ENCODE measurements at regions not wholly inside any gene's neighbourhood (a gene's known extent, or its start where the extent isn't known, plus 50 kb on each side); places are given as distances from the start of the nearest gene placed in this dataset.

DNA sequence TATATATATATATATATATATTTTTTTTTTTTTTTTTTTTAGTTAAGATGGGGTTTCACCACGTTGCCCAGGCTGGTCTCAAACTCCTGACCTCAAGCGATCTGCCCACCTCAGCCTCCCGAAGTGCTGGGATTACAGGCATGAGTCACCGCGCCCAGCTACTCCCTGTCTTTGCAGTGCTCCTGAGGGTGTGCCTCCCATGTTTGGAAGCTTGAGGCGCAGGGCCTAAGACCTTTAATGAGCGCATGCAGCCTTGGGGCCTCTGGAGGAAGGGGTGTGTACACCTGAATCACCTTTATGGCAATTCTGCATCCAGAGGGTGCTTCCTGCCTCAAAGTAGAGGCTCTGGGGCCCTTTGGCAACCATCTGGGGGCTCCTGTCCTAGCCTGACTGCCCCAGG, 219.4 kb upstream of the CIBAR2 start:
- Histone ChIP-seq H3K36me3 (no peaks in the 10 kb centered on the region), H3K4me3 (ENCODE audit: low read depth in 1 of 2, low read length in 1 of 2) (no peak overlapping the region), H3K4me1 (ENCODE audit: control insufficient read depth in 1 of 2, insufficient read depth in 1 of 2, low read depth in 1 of 2, low read length in 1 of 2) (no peaks in the 10 kb centered on the region), H3K9me3 (no peaks in the 10 kb centered on the region), H3K27me3 (peaks cover 93% of the 10 kb centered on the region), H3K27ac (no peak overlapping the region)
- TF ChIP-seq, protein P1, sequence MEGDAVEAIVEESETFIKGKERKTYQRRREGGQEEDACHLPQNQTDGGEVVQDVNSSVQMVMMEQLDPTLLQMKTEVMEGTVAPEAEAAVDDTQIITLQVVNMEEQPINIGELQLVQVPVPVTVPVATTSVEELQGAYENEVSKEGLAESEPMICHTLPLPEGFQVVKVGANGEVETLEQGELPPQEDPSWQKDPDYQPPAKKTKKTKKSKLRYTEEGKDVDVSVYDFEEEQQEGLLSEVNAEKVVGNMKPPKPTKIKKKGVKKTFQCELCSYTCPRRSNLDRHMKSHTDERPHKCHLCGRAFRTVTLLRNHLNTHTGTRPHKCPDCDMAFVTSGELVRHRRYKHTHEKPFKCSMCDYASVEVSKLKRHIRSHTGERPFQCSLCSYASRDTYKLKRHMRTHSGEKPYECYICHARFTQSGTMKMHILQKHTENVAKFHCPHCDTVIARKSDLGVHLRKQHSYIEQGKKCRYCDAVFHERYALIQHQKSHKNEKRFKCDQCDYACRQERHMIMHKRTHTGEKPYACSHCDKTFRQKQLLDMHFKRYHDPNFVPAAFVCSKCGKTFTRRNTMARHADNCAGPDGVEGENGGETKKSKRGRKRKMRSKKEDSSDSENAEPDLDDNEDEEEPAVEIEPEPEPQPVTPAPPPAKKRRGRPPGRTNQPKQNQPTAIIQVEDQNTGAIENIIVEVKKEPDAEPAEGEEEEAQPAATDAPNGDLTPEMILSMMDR (IDR thresholded peaks at IDR 0.05), result no peak

DNA sequence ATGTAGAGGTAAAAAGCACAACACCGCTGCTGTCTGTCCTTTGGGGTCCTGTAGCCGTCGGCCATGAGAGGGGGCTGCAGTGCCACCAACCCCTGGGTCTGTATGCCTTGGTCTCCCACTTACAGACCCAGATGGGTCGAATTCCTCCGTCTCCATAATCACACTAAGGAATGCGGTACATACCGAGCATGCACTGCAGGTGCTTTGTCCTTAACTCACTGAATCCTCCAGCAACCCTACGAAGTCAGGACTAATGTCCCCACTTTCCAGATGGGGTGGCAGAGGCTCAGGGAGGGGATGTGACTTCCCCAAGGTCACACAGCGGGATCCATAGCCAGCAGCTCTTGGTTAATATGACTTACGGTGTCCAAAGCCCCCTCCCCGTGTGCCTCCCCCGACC, 219.9 kb upstream of the CIBAR2 start:
- no peaks in the 10 kb centered on the region for H3K4me1 ChIP-seq (ENCODE audit: control insufficient read depth in 1 of 2, insufficient read depth in 1 of 2, low read depth in 1 of 2, low read length in 1 of 2)
- no peaks in the 10 kb centered on the region for H3K36me3 ChIP-seq
- H3K27ac ChIP-seq, result no peak overlapping the region
- TF ChIP-seq, protein P1 (IDR thresholded peaks at IDR 0.05), result no peak
- peaks cover 89% of the 10 kb centered on the region for H3K27me3 ChIP-seq
- H3K4me3 ChIP-seq (ENCODE audit: low read depth in 1 of 2, low read length in 1 of 2), result no peak overlapping the region
- H3K9me3 ChIP-seq, result no peaks in the 10 kb centered on the region

DNA sequence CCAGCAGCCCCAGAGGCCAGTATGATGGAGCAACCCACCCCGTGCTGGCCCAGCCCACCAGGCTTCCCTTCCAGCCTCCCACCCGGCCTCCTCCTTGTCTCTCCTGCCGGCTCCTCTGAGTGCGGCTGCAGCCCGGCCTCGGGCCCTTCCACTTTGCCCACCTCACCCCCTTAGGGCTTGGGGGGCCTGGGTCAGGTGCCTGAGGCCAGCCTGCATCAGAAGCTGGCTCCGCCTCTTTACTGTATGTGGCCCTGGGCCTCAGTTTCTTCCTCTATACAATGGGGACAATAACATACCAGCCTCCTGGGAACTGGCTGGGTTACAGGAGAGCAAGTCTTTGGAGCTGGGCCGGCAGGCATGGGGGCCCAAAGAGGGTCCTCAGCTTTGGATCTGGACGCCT, 221.1 kb upstream of the CIBAR2 start:
- TF ChIP-seq, protein P1 (IDR thresholded peaks at IDR 0.05), result no peak
- Histone ChIP-seq H3K4me3 (ENCODE audit: low read depth in 1 of 2, low read length in 1 of 2) (no peak overlapping the region), H3K36me3 (no peaks in the 10 kb centered on the region), H3K9me3 (no peaks in the 10 kb centered on the region), H3K27ac (no peak overlapping the region), H3K27me3 (peaks cover 77% of the 10 kb centered on the region), H3K4me1 (ENCODE audit: control insufficient read depth in 1 of 2, insufficient read depth in 1 of 2, low read depth in 1 of 2, low read length in 1 of 2) (no peaks in the 10 kb centered on the region)

DNA sequence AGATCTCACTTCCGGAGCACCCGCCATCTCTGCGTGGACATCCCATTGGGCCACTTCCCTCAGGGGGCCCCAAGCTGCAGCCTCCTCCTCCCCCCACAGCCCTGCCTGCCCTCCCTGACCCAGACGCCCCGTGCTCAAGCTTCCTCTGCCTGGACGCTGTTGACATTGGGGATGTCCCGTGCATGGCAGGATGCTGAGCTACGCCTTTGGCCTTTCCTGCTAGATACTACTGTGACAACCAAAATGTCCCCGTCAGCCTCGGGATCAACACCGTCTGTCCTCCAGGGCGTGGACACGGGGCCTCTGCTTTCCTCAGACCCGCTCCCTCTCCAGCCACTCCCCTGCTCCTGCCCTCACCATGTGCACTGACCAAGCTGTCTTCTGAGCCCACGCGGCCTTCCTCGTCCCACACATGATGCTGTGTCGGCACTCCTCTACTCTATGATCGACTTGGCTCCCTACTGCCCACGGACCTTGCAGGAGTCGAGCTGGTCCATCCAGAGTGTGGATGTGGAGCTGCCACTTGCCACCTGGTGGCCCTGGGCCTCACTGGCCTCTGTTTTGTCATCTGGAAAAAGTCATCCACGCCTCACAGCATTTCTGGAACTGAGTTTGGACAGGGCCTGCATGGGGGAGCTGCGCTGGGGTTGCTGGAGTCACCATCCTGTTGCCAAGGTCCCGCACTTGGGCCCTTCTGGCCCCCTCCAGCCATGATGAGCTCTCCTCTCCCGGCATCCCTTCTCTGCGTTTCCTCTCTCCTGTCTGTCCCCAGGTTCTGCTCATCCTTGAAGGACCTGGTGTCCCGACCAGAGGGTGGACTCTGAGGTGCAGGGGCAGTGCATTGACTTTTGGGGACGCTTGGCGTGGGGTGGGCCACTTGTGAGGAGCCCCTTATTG, 221.7 kb upstream of the CIBAR2 start:
- H3K36me3 ChIP-seq, result no peaks in the 10 kb centered on the region
- H3K27me3 ChIP-seq, result peaks cover 70% of the 10 kb centered on the region
- no peaks in the 10 kb centered on the region for H3K9me3 ChIP-seq
- H3K4me3 ChIP-seq (ENCODE audit: low read depth in 1 of 2, low read length in 1 of 2), result no peak overlapping the region
- TF ChIP-seq, protein P1 (IDR thresholded peaks at IDR 0.05), result no peak
- H3K27ac ChIP-seq, result no peak overlapping the region
- H3K4me1 ChIP-seq (ENCODE audit: control insufficient read depth in 1 of 2, insufficient read depth in 1 of 2, low read depth in 1 of 2, low read length in 1 of 2), result no peaks in the 10 kb centered on the region

DNA sequence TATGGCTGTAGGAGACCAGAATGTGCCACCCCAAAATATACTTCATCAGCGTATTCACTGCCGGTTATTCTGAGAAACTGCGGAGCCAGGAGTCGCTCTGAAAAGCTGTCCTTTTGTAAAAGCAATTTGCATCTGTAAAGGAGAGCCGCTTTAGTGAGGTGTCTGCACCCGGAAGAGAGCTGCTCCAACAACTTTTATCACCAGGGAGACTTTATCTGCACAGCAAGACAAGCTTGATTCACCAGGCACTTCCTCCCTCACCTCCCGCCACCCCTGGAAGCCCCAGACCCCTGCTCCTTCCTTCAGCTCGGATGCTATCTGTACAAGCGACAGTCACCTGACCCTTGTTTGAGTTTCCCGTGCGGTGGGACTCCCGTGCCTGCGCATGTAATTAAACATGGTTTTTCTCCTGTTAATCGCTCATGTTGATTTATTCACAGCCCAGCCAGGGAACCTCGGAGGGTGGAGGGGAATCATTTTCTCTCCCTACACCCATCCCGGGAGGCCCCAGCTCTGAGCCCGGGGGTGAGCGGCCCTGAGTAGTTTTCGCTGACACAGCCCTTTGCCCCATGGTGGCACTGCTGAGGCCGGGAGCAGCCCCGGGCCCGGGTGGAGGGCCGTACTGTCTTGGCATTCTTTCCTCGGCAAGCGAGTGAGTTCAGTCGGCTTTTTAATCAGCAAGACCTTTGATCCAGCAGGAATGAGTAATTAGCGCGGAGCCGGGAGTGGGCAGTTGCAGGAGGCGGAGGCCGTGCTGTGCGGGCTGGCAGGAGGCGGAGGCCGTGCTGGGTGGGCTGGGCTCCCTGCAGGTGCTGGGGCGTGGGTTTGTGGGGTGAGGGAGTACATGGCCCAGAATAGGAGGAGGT, 222.7 kb upstream of the CIBAR2 start:
- Histone ChIP-seq H3K4me3 (ENCODE audit: low read depth in 1 of 2, low read length in 1 of 2) (no peak overlapping the region), H3K36me3 (no peaks in the 10 kb centered on the region), H3K4me1 (ENCODE audit: control insufficient read depth in 1 of 2, insufficient read depth in 1 of 2, low read depth in 1 of 2, low read length in 1 of 2) (no peaks in the 10 kb centered on the region), H3K27ac (no peak overlapping the region), H3K27me3 (peaks cover 61% of the 10 kb centered on the region), H3K9me3 (no peaks in the 10 kb centered on the region)
- TF ChIP-seq, protein P1 (IDR thresholded peaks at IDR 0.05), result no peak
